T-helper 2 cell (primary cell): ENCODE measurements at regions not wholly inside any gene's neighbourhood (a gene's known extent, or its start where the extent isn't known, plus 50 kb on each side); places are given as distances from the start of the nearest gene placed in this dataset.
A peak's percentile ranks its signal among the peaks of the same experiment; 100 is the strongest.
"Not testable (repeated sequence)": the region's sequence is repeated elsewhere in the genome, so short reads cannot be mapped to it uniquely, and the experiment has no call there.

Source experiments
- DNase-seq, 5 experiments: peaks; one replicate each; pipeline versions ENCODE4 v3.0.0 to v3.0.0-alpha.2; 2012 to 2022

DNA sequence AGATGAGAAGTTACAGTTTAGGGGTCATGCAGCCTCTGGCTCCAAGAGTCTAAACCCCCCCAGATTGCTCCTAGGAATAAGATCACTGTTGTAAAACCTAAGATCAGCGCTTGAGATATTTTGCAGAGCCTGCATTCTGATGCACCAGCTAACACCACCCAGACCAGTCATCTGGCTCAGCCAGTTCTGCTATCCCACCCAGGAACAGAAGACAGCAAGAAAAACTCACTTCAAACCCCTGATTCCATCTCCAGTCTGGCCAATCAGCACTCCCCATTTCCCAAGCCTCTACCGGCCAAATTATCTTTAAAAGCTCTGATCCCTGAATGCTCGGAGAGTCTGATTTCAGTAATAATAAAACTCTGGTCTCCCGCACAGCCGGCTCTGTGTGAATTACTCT, 158.6 kb downstream of the ZNF664 start:
- no peak for DNase-seq

DNA sequence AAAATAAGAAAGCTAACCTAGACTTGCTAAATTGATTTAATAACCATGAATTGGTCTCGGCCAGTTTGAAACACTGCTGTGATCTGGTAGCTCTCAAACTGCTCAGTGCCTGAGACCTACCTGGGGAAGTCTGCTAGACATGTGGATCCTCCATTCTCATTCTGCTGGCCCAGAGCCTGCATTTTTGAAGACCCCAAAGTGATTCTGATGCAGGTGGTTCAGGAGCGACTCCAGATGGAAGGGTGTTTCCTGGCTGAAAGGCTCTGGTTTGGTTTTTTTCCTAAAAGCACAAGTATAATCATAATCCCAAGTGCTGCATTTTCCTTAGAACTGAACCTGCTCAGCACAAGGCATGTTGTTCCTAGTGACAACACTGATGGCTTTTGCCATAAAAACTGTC, 159.5 kb downstream of the ZNF664 start:
- no peak for DNase-seq

DNA sequence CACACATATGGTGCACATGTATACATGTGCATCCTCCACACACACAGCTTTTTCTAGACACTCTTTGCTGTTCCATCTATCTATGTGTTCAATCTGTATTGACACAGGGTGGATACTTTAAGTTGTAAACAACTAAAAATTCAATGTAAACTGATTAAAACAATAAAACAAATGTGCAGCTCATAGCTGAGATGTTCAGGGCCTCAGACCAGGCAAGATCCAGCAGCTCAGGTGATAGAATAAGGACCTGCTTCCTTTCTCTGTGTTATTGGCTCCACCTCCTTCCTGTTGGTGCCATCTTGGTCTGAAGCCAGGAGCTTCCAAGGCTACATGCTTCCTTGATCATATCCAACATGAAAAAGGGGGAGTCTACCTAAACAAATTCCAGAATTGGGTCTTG, 158.1 kb upstream of the RFLNA start:
- DNase-seq = no peak

DNA sequence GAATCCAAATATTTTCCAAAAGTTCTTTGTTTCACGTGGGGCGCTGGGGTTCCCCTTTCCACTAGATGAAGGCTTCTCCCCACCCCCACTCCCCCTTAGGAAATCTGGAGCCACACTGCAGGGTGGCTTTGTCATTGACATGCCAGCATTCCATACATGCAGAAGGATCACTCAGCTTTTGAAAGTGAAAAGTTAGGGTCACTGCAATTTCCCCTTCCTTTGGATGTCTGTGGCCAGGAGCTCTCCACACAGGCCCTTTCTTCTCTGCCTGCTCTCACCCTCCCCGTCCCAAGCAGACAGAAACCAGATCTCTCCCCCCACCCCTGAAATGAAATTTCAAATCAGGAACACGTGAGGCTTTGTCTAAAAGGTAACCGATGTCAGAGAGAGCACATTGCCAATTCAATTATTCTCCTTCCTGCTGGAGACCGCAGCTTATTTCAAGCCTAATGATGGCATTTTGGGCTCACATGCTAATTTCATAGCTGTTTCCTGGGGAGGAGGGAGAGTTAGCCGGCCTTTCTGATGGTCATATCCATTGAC, 153.9 kb upstream of the RFLNA start:
- DNase-seq = no peak

DNA sequence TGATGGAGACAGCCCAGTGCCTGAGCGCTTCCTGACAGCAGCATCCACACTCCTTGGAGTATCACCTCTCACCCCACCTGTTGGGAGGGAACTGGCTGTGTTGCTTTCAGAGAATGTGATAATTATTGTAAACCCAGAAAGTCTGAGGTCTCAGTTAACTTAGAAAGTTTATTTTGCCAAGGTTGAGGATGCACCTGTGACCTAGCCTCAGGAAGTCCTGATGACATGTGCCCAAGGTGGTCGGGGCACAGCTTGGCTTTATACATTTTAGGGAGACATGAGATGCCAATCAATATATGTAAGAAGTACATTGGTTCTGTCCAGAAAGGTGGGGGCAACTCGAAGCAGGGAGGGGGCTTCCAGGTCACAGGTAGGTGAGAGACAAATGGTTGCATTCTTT, 153.3 kb upstream of the RFLNA start:
- DNase-seq = not testable (repeated sequence)

DNA sequence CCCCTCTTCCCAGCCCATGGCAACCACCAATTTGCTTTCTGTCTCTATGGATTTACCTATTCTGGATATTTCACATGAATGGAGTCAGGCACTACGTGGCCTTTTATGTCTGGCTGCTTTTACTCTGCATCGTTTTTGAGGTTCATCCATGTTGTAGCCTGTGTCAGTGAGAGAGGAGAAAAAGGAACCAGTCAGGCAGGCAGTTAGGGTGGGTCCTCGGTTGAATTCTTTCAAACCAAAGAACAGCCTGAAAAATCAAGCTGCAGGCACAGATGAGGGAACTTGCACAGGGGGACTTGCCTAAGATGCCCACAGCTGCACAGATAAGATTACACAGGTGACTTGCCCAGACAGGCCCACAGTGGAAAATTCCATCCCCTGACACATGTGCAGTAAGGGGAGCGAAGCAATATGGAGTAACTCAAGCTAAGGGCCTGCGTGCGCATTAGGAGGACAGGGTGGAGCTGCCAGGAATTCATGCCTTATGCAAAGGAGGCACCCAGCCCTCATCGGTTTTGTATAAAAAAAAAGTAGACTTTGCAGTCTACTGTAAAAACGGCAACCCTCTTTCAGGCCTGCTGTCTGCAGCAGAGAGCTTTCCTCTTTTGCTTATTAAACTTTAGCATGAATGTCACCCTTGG, 152.4 kb upstream of the RFLNA start:
- no peak for DNase-seq

DNA sequence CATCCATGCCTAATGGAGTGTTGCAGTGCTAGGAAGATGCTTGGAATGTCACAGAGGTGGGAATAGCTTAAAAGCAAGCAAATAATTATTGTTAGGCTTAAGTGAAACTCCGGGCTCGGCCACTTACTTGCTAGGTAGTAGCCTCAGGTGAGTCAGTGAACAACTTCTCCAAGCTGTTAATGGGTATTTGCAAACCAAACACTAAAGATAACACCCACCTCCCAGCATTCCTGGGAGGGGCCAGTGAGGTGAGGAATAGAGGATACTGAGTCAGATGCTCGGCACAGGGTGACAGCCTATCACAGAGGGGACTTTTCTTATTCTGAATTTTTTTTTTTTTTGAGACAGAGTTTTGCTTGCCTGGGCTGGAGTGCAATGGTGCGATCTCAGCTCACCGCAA, 151.2 kb upstream of the RFLNA start:
- DNase-seq = no peak

DNA sequence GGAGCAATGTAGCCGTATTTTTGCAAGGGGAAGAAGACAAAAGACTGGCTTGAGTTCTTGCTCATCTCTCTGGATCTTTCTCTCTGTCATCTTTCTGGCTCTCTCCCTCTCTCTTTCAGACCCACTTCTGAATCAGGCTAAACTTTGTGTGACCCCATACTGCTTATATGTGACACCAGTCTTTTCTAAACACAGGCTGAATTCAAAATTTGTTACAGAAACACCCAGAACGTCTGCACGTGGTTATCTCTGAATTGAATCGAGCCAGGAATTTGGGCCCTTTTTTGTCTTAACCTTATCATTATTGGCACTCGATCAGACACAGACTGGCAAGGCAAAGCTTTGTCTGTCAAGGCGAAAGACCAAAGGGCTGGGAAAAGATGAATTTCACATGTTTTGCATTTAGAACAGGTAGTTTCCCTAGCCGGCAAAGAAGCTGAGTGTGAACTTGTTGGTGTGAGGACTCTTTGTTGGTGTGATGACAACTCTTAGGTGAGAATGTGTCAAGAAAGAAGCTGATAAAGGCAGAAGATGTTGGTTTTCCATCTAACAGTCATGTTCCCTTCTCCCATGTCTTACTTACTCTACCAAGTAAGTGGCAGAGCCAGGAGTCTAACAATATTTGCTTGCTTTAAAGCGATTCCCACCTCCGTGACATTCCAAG, 150.2 kb upstream of the RFLNA start:
- no peak for DNase-seq

DNA sequence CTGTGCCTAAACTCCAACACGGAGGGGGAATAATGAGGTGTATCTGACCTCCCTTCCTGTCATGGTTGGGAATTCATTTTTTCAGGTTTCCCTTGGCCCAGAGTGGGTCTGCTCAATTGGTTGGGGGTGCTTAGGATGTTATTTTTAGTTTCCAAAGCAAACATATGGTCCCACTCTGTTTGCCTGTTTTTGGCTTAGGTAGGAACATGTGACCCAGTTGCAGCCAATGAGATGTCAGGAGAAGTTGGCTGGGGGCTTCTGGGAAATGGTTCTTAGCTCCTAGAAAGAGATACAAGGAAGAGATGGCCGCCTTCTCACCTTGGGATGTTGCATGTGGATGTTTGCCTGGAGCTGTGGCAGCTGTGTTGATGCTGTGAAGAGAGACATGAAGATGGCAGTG, 147.9 kb upstream of the RFLNA start:
- no peak for DNase-seq

DNA sequence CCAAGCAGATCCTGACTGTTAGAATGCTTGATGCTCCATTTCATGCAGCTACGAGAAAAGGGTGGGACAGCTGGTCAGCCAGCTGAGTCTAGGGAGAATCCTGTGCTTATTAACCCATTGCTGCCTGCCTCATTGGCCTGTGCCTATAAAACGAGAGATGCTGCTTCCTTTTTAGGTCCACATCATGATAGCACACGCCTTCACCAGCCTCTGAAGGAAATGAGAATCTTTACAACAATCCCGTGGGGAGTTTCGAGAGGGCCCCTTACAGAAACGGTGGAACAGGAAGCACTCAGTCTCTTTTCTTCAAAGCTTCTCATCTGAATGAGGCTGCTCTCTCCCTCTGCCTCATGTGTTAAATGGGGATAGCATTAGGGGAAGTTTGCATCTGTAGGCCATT, 147.3 kb upstream of the RFLNA start:
- no peak for DNase-seq

DNA sequence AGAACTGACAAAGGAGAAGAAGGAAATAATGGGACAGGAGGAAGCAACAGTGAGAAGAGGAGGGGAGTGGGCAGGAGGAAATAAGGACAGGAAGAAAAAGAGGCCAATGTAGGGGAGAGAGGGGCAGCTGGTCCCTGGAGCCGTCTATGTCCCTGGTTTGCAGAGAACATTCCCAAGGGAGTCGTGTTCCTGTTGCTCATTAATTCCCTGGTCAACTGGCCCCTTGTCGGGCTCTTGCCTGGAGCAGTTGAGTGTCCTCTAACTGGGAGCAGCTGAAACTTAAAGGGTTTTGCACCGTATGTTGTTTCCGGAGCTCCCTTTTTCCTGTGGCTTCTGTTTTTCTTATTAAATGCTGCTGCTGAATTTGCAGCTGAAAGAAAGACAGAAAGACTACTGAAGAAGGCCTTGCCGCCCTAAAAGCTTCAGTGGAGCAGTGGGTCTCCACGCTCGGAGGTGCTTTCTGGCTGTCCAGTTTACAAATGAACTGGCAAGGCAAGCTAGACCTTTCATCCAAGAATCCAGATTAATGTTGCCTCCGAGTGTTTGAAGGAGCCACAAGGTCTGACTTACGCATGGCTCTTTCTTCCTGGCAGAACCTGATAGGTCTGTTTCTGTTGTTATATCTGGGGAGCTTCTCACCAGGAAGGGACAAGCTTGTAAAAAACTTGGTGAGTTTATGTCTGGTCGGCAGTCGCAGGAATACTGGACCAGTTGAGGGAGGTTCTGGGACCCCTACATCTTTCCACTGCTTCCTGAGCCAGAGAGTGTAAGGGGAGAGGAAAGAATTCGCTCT, 146.2 kb upstream of the RFLNA start:
- no peak for DNase-seq

DNA sequence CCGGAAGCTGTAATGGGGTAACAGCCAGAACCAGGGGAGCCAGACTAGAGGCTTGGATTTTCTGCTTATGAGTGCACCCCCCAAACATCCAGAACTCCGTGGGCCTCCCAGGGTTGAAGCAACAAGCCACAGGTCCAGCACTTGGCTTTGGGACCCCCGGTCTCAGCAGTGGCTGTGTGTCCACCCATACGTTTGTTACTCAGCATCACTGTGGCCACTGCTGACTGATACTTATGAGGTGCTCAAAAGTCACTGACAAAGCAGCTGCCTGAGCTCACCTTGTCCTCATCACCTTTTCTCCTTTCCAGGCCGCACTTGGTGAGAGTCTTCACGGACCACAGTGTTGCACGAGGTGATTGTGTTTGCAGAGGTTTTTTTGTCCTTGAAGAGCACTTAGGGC, 145.6 kb upstream of the RFLNA start:
- DNase-seq = no peak

DNA sequence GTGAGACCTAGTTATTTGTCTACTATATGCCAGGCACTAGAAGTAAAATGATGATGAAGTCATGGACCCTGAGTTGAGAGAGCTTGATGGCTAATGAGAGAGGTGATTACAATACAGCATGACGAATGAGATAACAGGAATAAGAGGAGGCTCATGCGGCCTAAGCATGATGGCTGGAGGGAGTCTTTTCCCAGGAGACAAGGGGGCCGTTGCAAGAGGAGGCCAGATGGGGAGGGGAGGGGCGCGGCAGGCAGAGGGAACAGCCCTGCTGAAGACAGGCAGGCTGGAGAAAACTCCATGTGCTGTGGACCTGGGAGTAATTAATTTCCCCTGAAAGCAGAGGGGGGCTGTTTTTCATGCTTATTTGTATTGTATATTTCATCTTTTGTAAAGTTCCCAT, 144.7 kb upstream of the RFLNA start:
- DNase-seq = no peak

DNA sequence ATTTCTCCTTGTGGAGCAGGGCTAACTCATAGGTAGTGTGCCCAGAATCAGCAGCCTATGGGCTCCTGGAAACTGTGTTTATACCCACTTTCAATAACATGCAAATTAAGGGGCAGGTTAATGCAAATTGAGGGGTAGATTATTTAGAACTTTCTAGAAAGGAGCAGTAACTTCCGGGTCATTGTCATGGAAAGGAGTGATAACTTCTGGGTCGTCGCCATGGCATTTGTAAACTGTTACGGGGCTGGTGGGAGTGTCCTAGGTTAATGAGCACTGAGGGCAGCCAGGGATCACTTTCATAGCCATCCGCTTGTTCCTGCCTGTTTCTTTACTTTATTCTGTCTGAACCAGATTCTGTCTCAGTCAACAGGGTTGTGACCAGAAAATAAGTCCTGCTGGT, 143.3 kb upstream of the RFLNA start:
- DNase-seq = no peak

DNA sequence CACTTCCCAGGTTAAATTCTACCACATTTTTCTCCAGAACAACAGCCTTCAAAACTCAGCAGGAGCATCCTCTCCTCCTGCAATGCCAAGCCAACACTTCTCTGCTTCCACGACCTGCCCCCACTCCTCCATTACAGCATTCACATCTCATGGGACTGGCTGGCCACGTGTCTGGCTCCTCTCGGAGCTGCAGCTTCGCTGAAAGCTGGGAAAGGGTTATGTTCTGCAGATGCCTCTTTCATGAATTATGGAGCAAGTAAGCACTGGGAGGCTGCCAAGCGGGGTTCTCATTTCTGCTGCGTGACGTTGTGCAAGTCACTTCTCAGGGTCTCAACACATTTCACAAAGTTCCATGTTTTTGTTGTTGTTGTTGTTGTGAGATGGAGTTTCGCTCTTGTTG, 142.2 kb upstream of the RFLNA start:
- DNase-seq = no peak

DNA sequence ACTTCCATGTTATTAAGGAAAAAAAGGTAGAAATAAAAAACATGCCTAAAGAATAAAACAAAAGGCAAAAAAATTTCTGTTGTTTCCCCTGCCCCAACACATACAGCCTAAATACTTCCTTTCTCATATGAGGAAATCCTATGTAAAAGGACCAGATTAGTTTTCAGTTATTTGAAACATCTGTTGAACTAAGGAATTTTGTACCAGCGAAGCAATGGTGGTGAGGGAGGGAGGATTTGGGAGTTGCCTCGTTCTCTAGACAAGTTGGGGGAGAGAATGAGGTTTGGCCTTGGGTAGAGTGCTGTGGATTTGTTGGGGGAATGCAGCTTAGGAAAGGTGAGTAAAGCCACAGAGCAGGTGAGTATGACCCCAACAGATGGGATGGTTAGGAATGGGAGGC, 141.5 kb upstream of the RFLNA start:
- DNase-seq = no peak

DNA sequence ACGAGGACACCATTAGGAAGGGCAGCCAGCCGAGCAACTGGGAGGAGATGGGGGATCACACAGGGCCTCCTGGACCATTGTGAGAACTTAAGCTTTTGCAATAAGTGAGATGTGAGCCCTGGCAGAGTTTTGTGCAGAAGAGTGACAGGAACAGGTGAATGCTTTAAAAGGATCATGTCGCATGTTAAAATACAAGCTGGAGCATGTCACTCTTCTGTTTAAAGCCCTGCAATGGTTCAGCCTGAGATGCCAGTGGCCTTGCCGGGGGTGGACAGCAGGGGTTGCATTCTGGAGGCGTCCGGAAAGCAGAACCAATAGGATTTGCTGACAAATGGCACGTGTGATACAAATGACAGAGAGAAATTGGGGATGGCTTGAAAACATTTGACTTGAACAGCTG, 137.5 kb upstream of the RFLNA start:
- DNase-seq = no peak

DNA sequence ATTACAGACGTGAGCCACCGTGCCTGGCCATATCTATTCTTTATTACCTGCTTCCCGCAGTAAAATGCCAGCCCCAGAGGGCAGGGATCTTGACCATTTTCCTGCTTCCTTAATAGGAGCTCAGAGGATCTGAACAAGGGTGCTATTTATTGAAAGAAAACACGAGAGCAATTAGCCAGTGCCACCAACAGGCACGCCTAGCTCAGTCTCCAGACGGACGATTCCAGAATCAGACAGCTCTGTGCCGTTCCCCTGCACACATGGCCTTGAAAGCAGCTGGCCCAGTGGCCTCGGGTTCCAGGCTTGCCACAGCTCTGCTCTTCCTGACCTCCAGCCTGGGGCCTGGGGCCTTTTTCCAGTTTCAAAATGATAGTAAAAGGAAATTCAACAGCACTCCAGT, 135.2 kb upstream of the RFLNA start:
- DNase-seq = no peak

DNA sequence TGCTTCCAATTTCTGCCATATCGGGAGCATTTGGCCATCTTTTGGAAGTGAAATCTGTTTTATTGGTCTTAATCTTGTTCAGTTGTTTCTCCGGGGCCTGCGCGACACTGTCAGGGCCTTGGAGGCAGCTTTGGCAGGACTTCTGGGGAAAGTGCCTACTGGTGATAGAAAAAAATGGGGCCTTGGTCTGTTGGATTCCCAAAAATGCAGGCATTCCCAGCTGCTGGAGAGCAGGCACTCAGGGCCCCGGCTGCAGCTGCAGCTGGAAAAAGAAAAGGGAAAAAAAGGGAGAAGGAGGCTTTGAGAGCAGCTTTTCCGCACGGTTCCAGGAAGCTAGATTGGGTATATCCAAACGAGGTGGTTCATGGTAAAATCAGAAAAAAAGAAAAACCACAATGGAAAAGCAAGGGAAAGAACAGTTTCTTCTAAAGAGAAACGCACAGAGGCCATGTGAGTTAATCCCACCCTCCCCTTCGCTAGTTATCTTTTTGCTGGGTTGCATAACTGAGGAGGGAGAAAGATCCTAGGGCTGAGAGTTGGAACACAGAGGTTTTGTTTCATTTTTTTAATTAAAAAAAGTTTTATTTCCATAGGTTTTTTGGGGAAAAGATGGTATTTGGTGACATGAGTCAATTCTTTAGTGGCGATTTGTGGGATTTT, 134.7 kb upstream of the RFLNA start:
- no peak for DNase-seq

DNA sequence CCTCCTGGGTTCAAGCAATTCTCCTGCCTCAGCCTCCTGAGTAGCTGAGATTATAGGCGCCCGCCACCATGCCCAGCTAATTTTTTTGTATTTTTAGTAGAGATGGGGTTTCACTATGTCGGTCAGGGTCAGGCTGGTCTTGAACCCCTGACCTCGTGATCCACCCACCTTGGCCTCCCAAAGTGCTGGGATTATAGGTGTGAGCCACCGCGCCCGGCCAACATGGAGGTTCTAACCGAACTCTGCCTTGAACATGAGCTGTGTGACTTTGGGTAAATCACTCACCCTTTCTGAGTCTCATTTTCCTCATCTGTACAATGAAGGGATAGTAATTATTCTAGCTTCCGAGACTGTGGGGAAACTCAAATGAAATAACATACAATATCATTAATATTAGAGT, 133.5 kb upstream of the RFLNA start:
- DNase-seq = not testable (repeated sequence)

DNA sequence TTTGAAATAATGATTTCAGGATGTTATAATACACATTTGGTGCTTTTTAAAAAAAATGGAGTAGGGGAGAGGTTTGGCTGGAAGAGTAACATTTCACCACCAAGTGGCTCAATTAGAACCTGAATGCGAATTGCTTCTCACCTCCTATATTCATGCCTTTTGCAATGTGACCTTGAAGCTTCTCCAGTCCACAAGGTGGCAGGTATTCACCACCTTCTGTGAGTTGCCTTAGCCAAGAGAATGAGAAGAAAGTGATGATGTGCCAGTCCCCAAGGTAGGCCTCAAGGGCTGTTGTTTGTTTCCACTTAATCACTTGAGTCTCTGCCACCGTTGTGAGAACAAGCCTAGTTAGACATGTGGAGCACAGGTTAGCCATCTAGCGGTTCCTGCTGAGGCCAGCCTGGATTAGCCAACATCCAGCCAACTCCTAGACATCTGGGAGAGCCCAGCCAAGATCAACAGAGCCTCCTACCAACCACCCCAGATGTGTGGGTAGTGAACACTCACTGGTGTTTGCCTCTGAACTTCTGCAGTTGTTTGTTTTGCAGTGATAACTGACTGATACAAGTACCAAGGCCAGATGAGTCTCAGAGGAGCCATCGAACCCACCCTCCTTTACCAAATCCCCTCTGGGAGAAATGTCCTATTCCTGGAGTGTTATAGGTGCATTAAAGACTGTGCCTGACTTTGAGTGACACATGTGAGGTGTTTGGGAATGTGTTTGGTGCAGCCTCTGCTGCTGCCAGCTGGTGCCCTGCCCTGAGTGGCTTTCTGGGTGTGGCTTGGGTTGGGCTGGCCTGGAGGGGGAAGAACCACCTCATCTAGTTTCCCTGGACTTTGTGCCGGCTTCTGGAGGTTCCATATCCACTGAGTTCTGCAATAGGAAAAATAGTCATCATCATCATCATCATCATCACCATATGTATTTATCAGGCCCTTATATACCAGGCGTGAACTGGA, 132.5 kb upstream of the RFLNA start:
- peak in 1 of 5 experiments; percentile 20 for DNase-seq

DNA sequence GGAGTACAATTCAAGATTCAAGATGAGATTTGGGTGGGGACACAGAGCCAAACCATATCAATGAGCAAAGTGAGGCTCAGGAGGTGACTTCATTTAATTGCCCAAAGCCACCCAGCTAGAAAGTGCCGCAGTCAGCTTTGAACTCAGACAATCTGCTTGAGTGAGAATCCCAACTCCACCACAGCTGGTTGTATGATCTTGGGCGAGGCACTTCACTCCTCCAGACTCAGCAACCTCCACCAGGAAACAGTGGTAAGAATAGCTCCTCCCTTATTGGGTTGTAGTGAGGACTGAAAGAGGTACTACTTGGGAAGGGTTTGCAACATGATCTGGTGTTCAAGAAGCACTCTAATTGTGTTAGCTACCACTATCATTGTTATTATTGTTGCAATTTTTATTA, 129.2 kb upstream of the RFLNA start:
- DNase-seq = no peak
